ENCODE measurements at regions not wholly inside any gene's neighbourhood (a gene's known extent, or its start where the extent isn't known, plus 50 kb on each side); places are given as distances from the start of the nearest gene placed in this dataset.

DNA sequence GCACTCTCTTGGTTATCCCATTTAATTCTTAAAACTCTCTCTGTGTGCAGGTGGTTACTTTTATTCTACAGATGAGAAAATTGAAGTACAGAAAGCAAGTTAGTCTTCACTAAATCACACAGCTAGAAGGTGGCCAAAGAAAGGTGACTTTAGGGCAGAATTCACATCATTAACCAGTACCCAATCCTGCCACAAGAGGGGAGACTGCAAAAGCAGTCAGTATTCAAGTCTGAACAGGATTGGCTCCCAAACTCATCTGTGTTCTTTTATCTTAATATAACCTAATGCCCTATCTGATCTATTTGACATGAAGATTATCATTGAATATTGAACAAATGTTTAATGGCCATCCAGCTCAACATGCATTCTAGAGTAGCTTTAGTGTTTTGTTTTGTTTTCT is 225.3 kb upstream of the FAM83B start:
- H3K27ac ChIP-seq (ENCODE audit: low read length): no peak overlapping the region
- CTCF ChIA-PET: no interaction called here
- no peak for ATAC-seq (replicated peaks in 1 of 4)
- POLR2A ChIA-PET: no interaction called here
- Mint-ChIP-seq H3K9me3 (peaks cover 0 to 2% (median under 1%) of the 10 kb centered on the region in 3 donors), H3K27ac (no peak overlapping the region), H3K4me1 (no peaks in the 10 kb centered on the region), H3K36me3 (no peaks in the 10 kb centered on the region), H3K27me3 (no peaks in the 10 kb centered on the region), H3K4me3 (no peak overlapping the region)
- no peaks in the 10 kb centered on the region for H3K36me3 ChIP-seq (ENCODE audit: control insufficient read depth in 2 of 2, extremely low read depth in 1 of 2, insufficient read depth in 1 of 2, low read length in 1 of 2)
- DNase-seq: no peak
- H3K27me3 ChIP-seq (replicated peaks in 1 of 2; ENCODE audit: control insufficient read depth in 2 of 2, extremely low read depth in 1 of 2, insufficient read depth in 2 of 2, low read length in 1 of 2): no peaks in the 10 kb centered on the region
- no peaks in the 10 kb centered on the region for H3K9me3 ChIP-seq
- no peaks in the 10 kb centered on the region for H3K4me1 ChIP-seq (ENCODE audit: control insufficient read depth in 1 of 2, extremely low read depth in 1 of 2, insufficient read depth in 2 of 2, low read length in 2 of 2)
- H3K4me3 ChIP-seq (ENCODE audit: control insufficient read depth in 1 of 2, extremely low read depth in 1 of 2, low read length in 1 of 2): no peak overlapping the region

DNA sequence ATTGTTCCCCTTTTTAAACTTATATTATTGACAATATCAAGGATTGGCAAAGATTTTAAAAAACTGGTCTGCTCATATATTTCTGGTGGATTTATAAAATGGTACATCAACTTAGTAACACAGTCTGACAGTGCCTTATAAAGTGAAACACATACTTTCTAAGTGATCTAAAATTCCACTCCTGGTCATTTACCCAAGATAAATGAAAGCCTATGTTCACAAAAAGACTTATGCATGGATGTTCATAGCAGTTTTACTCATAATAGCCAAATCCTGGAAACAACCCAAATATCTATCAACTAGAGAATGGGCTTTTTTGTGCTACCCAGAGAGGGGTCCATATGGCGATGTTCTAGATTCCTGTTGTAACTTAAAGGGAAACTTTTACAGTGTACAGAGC is 222.4 kb upstream of the FAM83B start:
- WGBS (ENCODE audit: insufficient coverage): no CpG with 5 or more reads among the region's 1 CpG
- DNase-seq (no peak), ATAC-seq (replicated peaks in 1 of 4) (no peak)
- POLR2A ChIA-PET: no interaction called here
- H3K27me3 Mint-ChIP-seq: no peaks in the 10 kb centered on the region
- no peak overlapping the region for H3K27ac ChIP-seq (ENCODE audit: low read length)
- H3K27ac Mint-ChIP-seq: no peak overlapping the region
- no peaks in the 10 kb centered on the region for H3K36me3 Mint-ChIP-seq
- no peaks in the 10 kb centered on the region for H3K36me3 ChIP-seq (ENCODE audit: control insufficient read depth in 2 of 2, extremely low read depth in 1 of 2, insufficient read depth in 1 of 2, low read length in 1 of 2)
- CTCF ChIA-PET: no interaction called here
- no peaks in the 10 kb centered on the region for H3K4me1 Mint-ChIP-seq
- no peaks in the 10 kb centered on the region for H3K9me3 ChIP-seq
- H3K9me3 Mint-ChIP-seq: peaks cover 0 to 2% (median 0%) of the 10 kb centered on the region in 3 donors
- H3K27me3 ChIP-seq (replicated peaks in 1 of 2; ENCODE audit: control insufficient read depth in 2 of 2, extremely low read depth in 1 of 2, insufficient read depth in 2 of 2, low read length in 1 of 2): no peaks in the 10 kb centered on the region
- H3K4me1 ChIP-seq (ENCODE audit: control insufficient read depth in 1 of 2, extremely low read depth in 1 of 2, insufficient read depth in 2 of 2, low read length in 2 of 2): no peaks in the 10 kb centered on the region
- no peak overlapping the region for H3K4me3 ChIP-seq (ENCODE audit: control insufficient read depth in 1 of 2, extremely low read depth in 1 of 2, low read length in 1 of 2)
- no peak overlapping the region for H3K4me3 Mint-ChIP-seq

DNA sequence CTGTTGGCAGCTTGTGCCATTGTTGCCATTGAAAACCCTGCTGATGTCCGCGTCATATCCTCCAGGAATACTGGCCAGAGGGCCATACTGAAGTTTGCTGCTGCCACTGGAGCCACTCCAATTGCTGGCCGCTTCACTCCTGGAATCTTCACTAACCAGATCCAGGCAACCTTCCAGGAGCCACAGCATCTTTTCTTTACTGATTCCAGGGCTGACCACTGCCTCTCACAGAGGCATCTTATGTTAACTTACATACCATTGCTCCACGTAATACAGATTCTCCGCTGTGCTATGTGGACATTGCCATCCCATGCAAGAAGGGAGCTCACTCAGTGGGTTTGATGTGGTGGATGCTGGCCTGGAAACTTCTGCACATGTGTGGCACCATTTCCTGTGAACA is 221.8 kb upstream of the FAM83B start:
- WGBS (ENCODE audit: insufficient coverage): 93% methylated on average over 3 of the region's 5 CpGs
- no peak for DNase-seq
- Mint-ChIP-seq H3K27ac (no peak overlapping the region), H3K27me3 (no peaks in the 10 kb centered on the region), H3K36me3 (no peaks in the 10 kb centered on the region), H3K4me1 (no peaks in the 10 kb centered on the region), H3K4me3 (no peak overlapping the region), H3K9me3 (no peaks in the 10 kb centered on the region)
- H3K36me3 ChIP-seq (ENCODE audit: control insufficient read depth in 2 of 2, extremely low read depth in 1 of 2, insufficient read depth in 1 of 2, low read length in 1 of 2): no peaks in the 10 kb centered on the region
- H3K9me3 ChIP-seq: no peaks in the 10 kb centered on the region
- no peaks in the 10 kb centered on the region for H3K27me3 ChIP-seq (replicated peaks in 1 of 2; ENCODE audit: control insufficient read depth in 2 of 2, extremely low read depth in 1 of 2, insufficient read depth in 2 of 2, low read length in 1 of 2)
- no peak for ATAC-seq (replicated peaks in 1 of 4)
- no peak overlapping the region for H3K27ac ChIP-seq (ENCODE audit: low read length)
- no peaks in the 10 kb centered on the region for H3K4me1 ChIP-seq (ENCODE audit: control insufficient read depth in 1 of 2, extremely low read depth in 1 of 2, insufficient read depth in 2 of 2, low read length in 2 of 2)
- ChIA-PET POLR2A (no interaction called here), CTCF (no interaction called here)
- no peak overlapping the region for H3K4me3 ChIP-seq (ENCODE audit: control insufficient read depth in 1 of 2, extremely low read depth in 1 of 2, low read length in 1 of 2)

DNA sequence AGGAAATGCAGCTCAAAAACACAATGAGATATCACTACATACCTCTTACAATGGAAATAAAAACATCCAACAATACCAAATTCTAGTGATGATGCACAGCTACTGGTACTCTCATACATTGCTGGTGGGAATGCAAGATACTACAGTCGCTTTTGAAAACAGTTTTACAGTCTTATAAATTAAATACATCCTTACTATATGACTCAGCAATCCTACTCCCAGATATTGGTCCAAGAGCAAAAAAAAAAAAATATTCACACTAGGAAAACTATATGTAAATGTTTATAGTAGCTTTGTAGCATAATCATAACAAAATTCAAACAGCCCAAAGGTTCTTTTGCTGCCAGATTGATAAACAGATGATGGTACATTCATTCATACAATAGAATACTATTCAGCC is 217.4 kb upstream of the FAM83B start:
- ChIA-PET POLR2A (no interaction called here), CTCF (no interaction called here)
- Mint-ChIP-seq H3K27me3 (no peaks in the 10 kb centered on the region), H3K4me1 (no peaks in the 10 kb centered on the region), H3K36me3 (no peaks in the 10 kb centered on the region), H3K4me3 (no peak overlapping the region), H3K9me3 (no peaks in the 10 kb centered on the region), H3K27ac (no peak overlapping the region)
- Histone ChIP-seq H3K4me1 (ENCODE audit: control insufficient read depth in 1 of 2, extremely low read depth in 1 of 2, insufficient read depth in 2 of 2, low read length in 2 of 2) (no peaks in the 10 kb centered on the region), H3K4me3 (ENCODE audit: control insufficient read depth in 1 of 2, extremely low read depth in 1 of 2, low read length in 1 of 2) (no peak overlapping the region), H3K27ac (ENCODE audit: low read length) (no peak overlapping the region), H3K36me3 (ENCODE audit: control insufficient read depth in 2 of 2, extremely low read depth in 1 of 2, insufficient read depth in 1 of 2, low read length in 1 of 2) (no peaks in the 10 kb centered on the region), H3K27me3 (replicated peaks in 1 of 2; ENCODE audit: control insufficient read depth in 2 of 2, extremely low read depth in 1 of 2, insufficient read depth in 2 of 2, low read length in 1 of 2) (no peaks in the 10 kb centered on the region), H3K9me3 (no peaks in the 10 kb centered on the region)
- DNase-seq (no peak), ATAC-seq (replicated peaks in 1 of 4) (no peak)
- WGBS (ENCODE audit: insufficient coverage): no CpG with 5 or more reads among the region's 1 CpG

DNA sequence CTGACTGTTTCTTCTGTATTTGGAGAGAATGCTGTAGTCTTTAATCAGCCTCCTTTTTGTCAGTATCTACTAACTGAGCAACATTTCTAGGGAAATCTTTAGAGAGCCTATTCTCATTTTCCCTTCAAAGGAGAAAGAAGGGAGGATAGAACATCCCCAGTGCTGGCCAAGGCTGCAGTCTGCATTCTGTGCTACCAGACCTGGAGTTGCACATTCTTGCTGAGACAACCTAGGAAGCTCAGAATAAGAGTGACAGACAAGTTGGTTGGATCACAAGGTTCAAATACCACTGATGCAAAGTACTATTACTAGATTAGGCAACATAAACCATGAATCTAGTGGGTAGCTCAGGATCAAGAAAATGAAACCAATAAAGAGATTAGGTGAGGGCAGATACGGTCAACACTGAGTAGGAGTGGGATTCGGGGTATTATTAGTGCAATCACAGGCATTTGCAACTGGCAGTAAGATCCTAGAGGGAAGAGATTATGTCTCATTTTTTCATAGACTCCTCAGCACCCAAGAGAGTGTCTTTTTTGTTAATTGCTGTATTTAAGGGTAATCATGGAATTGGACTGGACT is 213.5 kb upstream of the FAM83B start:
- DNase-seq: no peak
- no CpG with 5 or more reads among the region's 2 CpGs for WGBS (ENCODE audit: insufficient coverage)
- Histone ChIP-seq H3K9me3 (no peaks in the 10 kb centered on the region), H3K4me1 (ENCODE audit: control insufficient read depth in 1 of 2, extremely low read depth in 1 of 2, insufficient read depth in 2 of 2, low read length in 2 of 2) (no peaks in the 10 kb centered on the region), H3K27me3 (replicated peaks in 1 of 2; ENCODE audit: control insufficient read depth in 2 of 2, extremely low read depth in 1 of 2, insufficient read depth in 2 of 2, low read length in 1 of 2) (no peaks in the 10 kb centered on the region), H3K36me3 (ENCODE audit: control insufficient read depth in 2 of 2, extremely low read depth in 1 of 2, insufficient read depth in 1 of 2, low read length in 1 of 2) (no peaks in the 10 kb centered on the region), H3K4me3 (ENCODE audit: control insufficient read depth in 1 of 2, extremely low read depth in 1 of 2, low read length in 1 of 2) (no peak overlapping the region), H3K27ac (ENCODE audit: low read length) (no peak overlapping the region)
- POLR2A ChIA-PET: no interaction called here
- H3K27me3 Mint-ChIP-seq: no peaks in the 10 kb centered on the region
- no peak overlapping the region for H3K27ac Mint-ChIP-seq
- H3K9me3 Mint-ChIP-seq: peaks cover 0 to 2% (median 0%) of the 10 kb centered on the region in 3 donors
- CTCF ChIA-PET: no interaction called here
- ATAC-seq (replicated peaks in 1 of 4): no peak
- H3K4me1 Mint-ChIP-seq: no peaks in the 10 kb centered on the region
- H3K36me3 Mint-ChIP-seq: no peaks in the 10 kb centered on the region
- H3K4me3 Mint-ChIP-seq: no peak overlapping the region

DNA sequence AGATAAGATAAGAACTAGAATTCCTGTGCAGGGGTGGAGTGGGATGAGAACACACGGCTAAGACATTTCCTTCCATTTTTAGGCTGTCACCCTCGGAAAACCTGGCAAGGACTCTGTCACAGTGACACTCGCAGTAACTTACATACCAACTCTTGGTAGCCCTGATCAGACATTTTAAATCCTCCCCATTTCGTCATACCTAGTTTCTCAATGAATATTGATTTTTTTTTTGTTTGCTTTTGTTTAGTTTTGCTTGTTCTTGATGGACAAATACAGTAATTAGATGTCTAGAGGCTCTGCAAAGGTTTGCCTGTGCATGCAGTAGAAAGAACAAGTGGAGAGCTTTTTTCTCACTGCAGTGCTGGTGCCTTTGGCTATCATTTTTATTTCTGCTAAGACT is 213.0 kb upstream of the FAM83B start:
- H3K27ac Mint-ChIP-seq: no peak overlapping the region
- CTCF ChIA-PET: no interaction called here
- no peak for ATAC-seq (replicated peaks in 1 of 4)
- H3K36me3 ChIP-seq (ENCODE audit: control insufficient read depth in 2 of 2, extremely low read depth in 1 of 2, insufficient read depth in 1 of 2, low read length in 1 of 2): no peaks in the 10 kb centered on the region
- H3K4me3 ChIP-seq (ENCODE audit: control insufficient read depth in 1 of 2, extremely low read depth in 1 of 2, low read length in 1 of 2): no peak overlapping the region
- H3K27ac ChIP-seq (ENCODE audit: low read length): no peak overlapping the region
- H3K36me3 Mint-ChIP-seq: no peaks in the 10 kb centered on the region
- no peak overlapping the region for H3K4me3 Mint-ChIP-seq
- H3K9me3 ChIP-seq: no peaks in the 10 kb centered on the region
- DNase-seq: no peak
- H3K27me3 Mint-ChIP-seq: no peaks in the 10 kb centered on the region
- no CpG with 5 or more reads among the region's 4 CpGs for WGBS (ENCODE audit: insufficient coverage)
- H3K27me3 ChIP-seq (replicated peaks in 1 of 2; ENCODE audit: control insufficient read depth in 2 of 2, extremely low read depth in 1 of 2, insufficient read depth in 2 of 2, low read length in 1 of 2): no peaks in the 10 kb centered on the region
- H3K4me1 ChIP-seq (ENCODE audit: control insufficient read depth in 1 of 2, extremely low read depth in 1 of 2, insufficient read depth in 2 of 2, low read length in 2 of 2): no peaks in the 10 kb centered on the region
- POLR2A ChIA-PET: no interaction called here
- no peaks in the 10 kb centered on the region for H3K4me1 Mint-ChIP-seq
- H3K9me3 Mint-ChIP-seq: peaks cover 0 to 2% (median 0%) of the 10 kb centered on the region in 3 donors

DNA sequence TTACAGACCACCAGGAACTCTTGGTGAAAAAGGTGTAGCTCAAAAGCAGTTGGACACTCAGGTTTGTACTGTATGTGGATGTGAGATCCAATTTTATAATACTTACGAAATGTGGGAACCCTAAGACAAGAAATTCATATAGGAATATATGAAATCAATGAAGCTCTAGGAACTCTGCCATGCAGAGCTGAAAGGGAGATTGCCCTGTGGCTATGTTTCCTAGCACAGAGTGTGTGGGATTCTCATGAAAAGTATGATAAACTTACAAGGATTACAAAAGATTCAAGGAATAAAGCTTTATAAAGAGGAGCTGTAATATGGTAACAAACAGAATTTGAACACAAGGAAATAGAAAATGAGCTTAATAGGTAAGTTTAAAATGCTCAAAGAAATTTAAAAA is 205.7 kb upstream of the FAM83B start:
- H3K9me3 Mint-ChIP-seq: peaks cover 0 to 3% (median 0%) of the 10 kb centered on the region in 3 donors
- no peak for ATAC-seq (replicated peaks in 1 of 4)
- no peaks in the 10 kb centered on the region for H3K27me3 Mint-ChIP-seq
- Histone ChIP-seq H3K27me3 (replicated peaks in 1 of 2; ENCODE audit: control insufficient read depth in 2 of 2, extremely low read depth in 1 of 2, insufficient read depth in 2 of 2, low read length in 1 of 2) (no peaks in the 10 kb centered on the region), H3K27ac (ENCODE audit: low read length) (no peak overlapping the region), H3K9me3 (no peaks in the 10 kb centered on the region), H3K4me3 (ENCODE audit: control insufficient read depth in 1 of 2, extremely low read depth in 1 of 2, low read length in 1 of 2) (no peak overlapping the region), H3K36me3 (ENCODE audit: control insufficient read depth in 2 of 2, extremely low read depth in 1 of 2, insufficient read depth in 1 of 2, low read length in 1 of 2) (no peaks in the 10 kb centered on the region), H3K4me1 (ENCODE audit: control insufficient read depth in 1 of 2, extremely low read depth in 1 of 2, insufficient read depth in 2 of 2, low read length in 2 of 2) (no peaks in the 10 kb centered on the region)
- H3K4me3 Mint-ChIP-seq: no peak overlapping the region
- POLR2A ChIA-PET: no interaction called here
- CTCF ChIA-PET: no interaction called here
- no peak overlapping the region for H3K27ac Mint-ChIP-seq
- no peaks in the 10 kb centered on the region for H3K4me1 Mint-ChIP-seq
- H3K36me3 Mint-ChIP-seq: no peaks in the 10 kb centered on the region
- no CpG with 5 or more reads among the region's 1 CpG for WGBS (ENCODE audit: insufficient coverage)
- DNase-seq: no peak

Data from T-cell (primary cell).